GM23338 (cell line): ENCODE measurements at regions not wholly inside any gene's neighbourhood (a gene's known extent, or its start where the extent isn't known, plus 50 kb on each side); places are given as distances from the start of the nearest gene placed in this dataset.
A peak's percentile ranks its signal among the peaks of the same experiment; 100 is the strongest.

ENCODE experiments used
- ATAC-seq: fragments of 200-7000 bp; cut with Tn5 transposase; 3 replicates; pipeline ENCODE4 v1.9.1; 2020
- DNase-seq: peaks from one replicate; pipeline ENCODE4 v3.0.0-alpha.2; 2015; ENCODE audit warnings: low spot score
- H2AFZ ChIP-seq: fragments of 200-600 bp; sonication (generic); 2 replicates; pipeline ENCODE4 v1.8.0; 2016; ENCODE audit warnings: antibody characterized with exemption, mild to moderate bottlenecking, moderate library complexity
- H3F3A ChIP-seq: fragments of 200-600 bp; sonication (generic); replicated peaks from 2 replicates; pipeline ENCODE4 v1.8.0; 2017; ENCODE audit warnings: antibody characterized with exemption, mixed run types, low read depth
- H3K27ac ChIP-seq: fragments of 200-600 bp; sonication (generic); 2 replicates; pipeline ENCODE4 v1.6.1; 2016; ENCODE audit warnings: low read depth
- H3K27me3 ChIP-seq: fragments of 200-600 bp; sonication (generic); 2 replicates; pipeline ENCODE4 v1.8.0; 2016; ENCODE audit warnings: mild to moderate bottlenecking, mixed run types, moderate library complexity; ENCODE audit not compliant: insufficient read depth
- H3K36me3 ChIP-seq: fragments of 200-600 bp; sonication (generic); 2 replicates; pipeline ENCODE4 v1.8.0; 2016; ENCODE audit warnings: mild to moderate bottlenecking; ENCODE audit not compliant: insufficient read depth
- H3K4me1 ChIP-seq: fragments of 200-600 bp; sonication (generic); 2 replicates; pipeline ENCODE4 v1.8.0; 2016; ENCODE audit warnings: mild to moderate bottlenecking, moderate library complexity; ENCODE audit not compliant: insufficient read depth
- H3K4me2 ChIP-seq: fragments of 200-600 bp; sonication (generic); 2 replicates; pipeline ENCODE4 v1.7.1; 2017; ENCODE audit warnings: mixed run types
- H3K4me3 ChIP-seq: fragments of 200-600 bp; sonication (generic); 2 replicates; pipeline ENCODE4 v1.6.1; 2016; ENCODE audit warnings: mixed run types
- H3K79me2 ChIP-seq: fragments of 200-600 bp; sonication (generic); replicated peaks from 2 replicates; pipeline ENCODE4 v1.8.0; 2017; ENCODE audit warnings: mild to moderate bottlenecking; ENCODE audit not compliant: insufficient read depth
- H3K9me2 ChIP-seq: fragments of 200-600 bp; sonication (generic); 2 replicates; pipeline ENCODE4 v1.8.0; 2017; ENCODE audit not compliant: insufficient read depth
- H4K20me1 ChIP-seq: fragments of 200-600 bp; sonication (generic); replicated peaks from 2 replicates; pipeline ENCODE4 v1.8.0; 2017; ENCODE audit warnings: mild to moderate bottlenecking; ENCODE audit not compliant: insufficient read depth
- H3K27ac Mint-ChIP-seq: 2 replicates; pipeline ENCODE4 v1.8.0; 2020; ENCODE audit warnings: inconsistent platforms, mild to moderate bottlenecking, moderate library complexity, mixed read lengths
- H3K27me3 Mint-ChIP-seq: 3 replicates; pipeline ENCODE4 v1.8.0; 2022; ENCODE audit warnings: low read depth, mild to moderate bottlenecking, moderate library complexity, mixed read lengths, inconsistent platforms; ENCODE audit not compliant: insufficient read depth, poor library complexity
- H3K36me3 Mint-ChIP-seq: 3 replicates; pipeline ENCODE4 v1.8.0; 2021; ENCODE audit warnings: low read depth, mild to moderate bottlenecking, inconsistent platforms, moderate library complexity, mixed read lengths
- H3K4me1 Mint-ChIP-seq: 3 replicates; pipeline ENCODE4 v1.8.0; 2020; ENCODE audit warnings: mild to moderate bottlenecking, inconsistent platforms, mixed read lengths
- H3K4me3 Mint-ChIP-seq: 3 replicates; pipeline ENCODE4 v1.8.0; 2021; ENCODE audit warnings: moderate library complexity, mild to moderate bottlenecking, inconsistent platforms, mixed read lengths
- H3K9me3 Mint-ChIP-seq: 3 replicates; pipeline ENCODE4 v1.8.0; 2020; ENCODE audit warnings: moderate library complexity, mild to moderate bottlenecking, inconsistent platforms, mixed read lengths
- CREB1 ChIP-seq: fragments of 250-450 bp; sonication (Bioruptor Pico); IDR thresholded peaks from 2 replicates; pipeline ENCODE4 v1.5.0; 2020; ENCODE audit warnings: low read depth, mild to moderate bottlenecking, moderate library complexity
- ETS1 ChIP-seq: IDR thresholded peaks from 2 replicates; pipeline ENCODE4 v1.6.1; 2016; ENCODE audit warnings: antibody characterized with exemption
- EZH2 ChIP-seq: fragments of 200-600 bp; sonication (generic); IDR thresholded peaks from one replicate; pipeline ENCODE4 v1.8.0; 2017; ENCODE audit warnings: antibody characterized with exemption, mild to moderate bottlenecking, low read depth; ENCODE audit not compliant: unreplicated experiment
- EZH2phosphoT487 ChIP-seq: fragments of 200-600 bp; sonication (generic); IDR thresholded peaks from one replicate; pipeline ENCODE4 v1.8.1; 2018; ENCODE audit warnings: antibody characterized with exemption; ENCODE audit not compliant: unreplicated experiment
- JUNB ChIP-seq: IDR thresholded peaks from one replicate; pipeline ENCODE4 v1.6.1; 2016; ENCODE audit warnings: antibody characterized with exemption; ENCODE audit not compliant: unreplicated experiment
- NANOG ChIP-seq: IDR thresholded peaks from 2 replicates; pipeline ENCODE4 v1.6.1; 2016; ENCODE audit warnings: antibody characterized with exemption, borderline replicate concordance
- POLR2AphosphoS5 ChIP-seq: IDR thresholded peaks from 2 replicates; pipeline ENCODE4 v1.6.1; 2016; ENCODE audit warnings: antibody characterized with exemption, low read depth
- REST ChIP-seq: IDR thresholded peaks from one replicate; pipeline ENCODE4 v1.6.1; 2018; ENCODE audit warnings: antibody characterized with exemption; ENCODE audit not compliant: unreplicated experiment
- STAT1 ChIP-seq: IDR thresholded peaks from one replicate; pipeline ENCODE4 v1.6.1; 2016; ENCODE audit warnings: antibody characterized with exemption; ENCODE audit not compliant: unreplicated experiment
- ZNF114 ChIP-seq: fragments of 250-450 bp; sonication (Bioruptor Pico); IDR thresholded peaks from 2 replicates; pipeline ENCODE4 v1.5.0; 2020; ENCODE audit warnings: mild to moderate bottlenecking, moderate library complexity
- ZNF331 ChIP-seq: fragments of 250-450 bp; sonication (Bioruptor Pico); IDR thresholded peaks from 2 replicates; pipeline ENCODE4 v1.5.0; 2020; ENCODE audit warnings: low read depth, mild to moderate bottlenecking, moderate library complexity
- TF ChIP-seq, protein P1 (sequence below), 2 experiments: fragments of 200-600 bp in 1 of 2; sonication (generic) in 1 of 2; conservative IDR thresholded peaks; 2 replicates each; pipeline versions ENCODE4 v1.5.1 to v1.6.1; 2016 to 2017; ENCODE audit warnings: antibody characterized with exemption in 2 of 2, low read depth in 2 of 2, mild to moderate bottlenecking in 2 of 2, moderate library complexity in 1 of 2
- TF ChIP-seq, protein P2 (sequence below): fragments of 250-450 bp; sonication (Bioruptor Pico); IDR thresholded peaks from 2 replicates; pipeline ENCODE4 v1.5.0; 2020; ENCODE audit warnings: mild to moderate bottlenecking, moderate library complexity

DNA sequence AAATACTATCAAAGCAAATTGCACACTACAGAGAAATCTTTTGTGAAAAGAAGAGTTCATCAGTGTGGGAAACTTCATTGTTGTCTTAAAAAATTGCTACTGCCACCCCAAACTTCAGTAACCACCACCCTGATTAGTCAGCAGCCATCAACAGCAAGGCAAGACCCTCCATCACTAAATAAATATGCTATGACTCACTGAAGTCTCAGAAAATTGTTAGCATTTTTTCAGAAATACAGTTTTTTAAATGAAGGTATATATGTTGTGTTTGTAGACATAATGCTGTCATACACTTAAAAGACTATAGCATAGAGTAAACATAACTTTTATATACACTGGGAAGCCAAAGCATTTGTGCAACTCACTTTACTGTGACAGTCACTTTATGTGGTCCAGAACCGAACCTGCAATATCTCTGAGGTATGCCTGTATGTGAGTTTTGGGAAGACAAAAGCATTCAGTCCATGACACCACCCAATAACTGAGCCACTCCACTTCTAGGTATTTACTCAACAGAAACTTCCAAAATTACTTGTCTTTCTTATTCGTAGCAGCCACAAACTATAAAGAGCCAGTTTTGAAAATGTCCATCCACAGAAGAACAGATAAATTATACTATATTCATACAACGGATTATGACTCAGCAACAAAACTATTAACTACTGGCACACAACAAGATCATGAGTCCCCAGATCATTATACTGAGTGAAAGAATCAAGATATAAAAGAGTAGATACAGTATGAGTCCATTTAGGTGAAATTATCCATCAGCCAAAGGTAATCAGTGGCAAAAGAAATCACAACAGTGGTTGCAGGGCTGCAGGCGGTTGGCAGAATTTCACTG lies 649.6 kb downstream of the BCL11B start:
- H3K4me1 ChIP-seq: no peaks in the 10 kb centered on the region
- H3K27me3 ChIP-seq: no peaks in the 10 kb centered on the region
- no peaks in the 10 kb centered on the region; the same call in 2 of the 3 replicates for H3K4me1 Mint-ChIP-seq
- H3K27ac ChIP-seq: no peak overlapping the region
- no peaks in the 10 kb centered on the region for H3F3A ChIP-seq
- H3K36me3 ChIP-seq: peaks cover 7% of the 10 kb centered on the region; the same call in 1 of the 2 replicates
- H3K9me2 ChIP-seq: peaks cover 18% of the 10 kb centered on the region
- H4K20me1 ChIP-seq: no peaks in the 10 kb centered on the region
- peak overlapping the region; percentile 56; the same call in 1 of the 2 replicates for H2AFZ ChIP-seq
- no peak overlapping the region for H3K27ac Mint-ChIP-seq
- DNase-seq: no peak
- no peak for ATAC-seq
- no peak for TF ChIP-seq POLR2AphosphoS5
- TF ChIP-seq STAT1: no peak
- no peak for TF ChIP-seq CREB1 (CRISPR knock-in tag)
- TF ChIP-seq ETS1: no peak
- no peak for TF ChIP-seq EZH2
- no peak for TF ChIP-seq NANOG
- TF ChIP-seq REST: no peak
- TF ChIP-seq, protein P1, sequence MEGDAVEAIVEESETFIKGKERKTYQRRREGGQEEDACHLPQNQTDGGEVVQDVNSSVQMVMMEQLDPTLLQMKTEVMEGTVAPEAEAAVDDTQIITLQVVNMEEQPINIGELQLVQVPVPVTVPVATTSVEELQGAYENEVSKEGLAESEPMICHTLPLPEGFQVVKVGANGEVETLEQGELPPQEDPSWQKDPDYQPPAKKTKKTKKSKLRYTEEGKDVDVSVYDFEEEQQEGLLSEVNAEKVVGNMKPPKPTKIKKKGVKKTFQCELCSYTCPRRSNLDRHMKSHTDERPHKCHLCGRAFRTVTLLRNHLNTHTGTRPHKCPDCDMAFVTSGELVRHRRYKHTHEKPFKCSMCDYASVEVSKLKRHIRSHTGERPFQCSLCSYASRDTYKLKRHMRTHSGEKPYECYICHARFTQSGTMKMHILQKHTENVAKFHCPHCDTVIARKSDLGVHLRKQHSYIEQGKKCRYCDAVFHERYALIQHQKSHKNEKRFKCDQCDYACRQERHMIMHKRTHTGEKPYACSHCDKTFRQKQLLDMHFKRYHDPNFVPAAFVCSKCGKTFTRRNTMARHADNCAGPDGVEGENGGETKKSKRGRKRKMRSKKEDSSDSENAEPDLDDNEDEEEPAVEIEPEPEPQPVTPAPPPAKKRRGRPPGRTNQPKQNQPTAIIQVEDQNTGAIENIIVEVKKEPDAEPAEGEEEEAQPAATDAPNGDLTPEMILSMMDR (conservative IDR thresholded peaks at IDR 0.05; ENCODE audit: low read depth in 2 of 2): no peak
- TF ChIP-seq, protein P2, sequence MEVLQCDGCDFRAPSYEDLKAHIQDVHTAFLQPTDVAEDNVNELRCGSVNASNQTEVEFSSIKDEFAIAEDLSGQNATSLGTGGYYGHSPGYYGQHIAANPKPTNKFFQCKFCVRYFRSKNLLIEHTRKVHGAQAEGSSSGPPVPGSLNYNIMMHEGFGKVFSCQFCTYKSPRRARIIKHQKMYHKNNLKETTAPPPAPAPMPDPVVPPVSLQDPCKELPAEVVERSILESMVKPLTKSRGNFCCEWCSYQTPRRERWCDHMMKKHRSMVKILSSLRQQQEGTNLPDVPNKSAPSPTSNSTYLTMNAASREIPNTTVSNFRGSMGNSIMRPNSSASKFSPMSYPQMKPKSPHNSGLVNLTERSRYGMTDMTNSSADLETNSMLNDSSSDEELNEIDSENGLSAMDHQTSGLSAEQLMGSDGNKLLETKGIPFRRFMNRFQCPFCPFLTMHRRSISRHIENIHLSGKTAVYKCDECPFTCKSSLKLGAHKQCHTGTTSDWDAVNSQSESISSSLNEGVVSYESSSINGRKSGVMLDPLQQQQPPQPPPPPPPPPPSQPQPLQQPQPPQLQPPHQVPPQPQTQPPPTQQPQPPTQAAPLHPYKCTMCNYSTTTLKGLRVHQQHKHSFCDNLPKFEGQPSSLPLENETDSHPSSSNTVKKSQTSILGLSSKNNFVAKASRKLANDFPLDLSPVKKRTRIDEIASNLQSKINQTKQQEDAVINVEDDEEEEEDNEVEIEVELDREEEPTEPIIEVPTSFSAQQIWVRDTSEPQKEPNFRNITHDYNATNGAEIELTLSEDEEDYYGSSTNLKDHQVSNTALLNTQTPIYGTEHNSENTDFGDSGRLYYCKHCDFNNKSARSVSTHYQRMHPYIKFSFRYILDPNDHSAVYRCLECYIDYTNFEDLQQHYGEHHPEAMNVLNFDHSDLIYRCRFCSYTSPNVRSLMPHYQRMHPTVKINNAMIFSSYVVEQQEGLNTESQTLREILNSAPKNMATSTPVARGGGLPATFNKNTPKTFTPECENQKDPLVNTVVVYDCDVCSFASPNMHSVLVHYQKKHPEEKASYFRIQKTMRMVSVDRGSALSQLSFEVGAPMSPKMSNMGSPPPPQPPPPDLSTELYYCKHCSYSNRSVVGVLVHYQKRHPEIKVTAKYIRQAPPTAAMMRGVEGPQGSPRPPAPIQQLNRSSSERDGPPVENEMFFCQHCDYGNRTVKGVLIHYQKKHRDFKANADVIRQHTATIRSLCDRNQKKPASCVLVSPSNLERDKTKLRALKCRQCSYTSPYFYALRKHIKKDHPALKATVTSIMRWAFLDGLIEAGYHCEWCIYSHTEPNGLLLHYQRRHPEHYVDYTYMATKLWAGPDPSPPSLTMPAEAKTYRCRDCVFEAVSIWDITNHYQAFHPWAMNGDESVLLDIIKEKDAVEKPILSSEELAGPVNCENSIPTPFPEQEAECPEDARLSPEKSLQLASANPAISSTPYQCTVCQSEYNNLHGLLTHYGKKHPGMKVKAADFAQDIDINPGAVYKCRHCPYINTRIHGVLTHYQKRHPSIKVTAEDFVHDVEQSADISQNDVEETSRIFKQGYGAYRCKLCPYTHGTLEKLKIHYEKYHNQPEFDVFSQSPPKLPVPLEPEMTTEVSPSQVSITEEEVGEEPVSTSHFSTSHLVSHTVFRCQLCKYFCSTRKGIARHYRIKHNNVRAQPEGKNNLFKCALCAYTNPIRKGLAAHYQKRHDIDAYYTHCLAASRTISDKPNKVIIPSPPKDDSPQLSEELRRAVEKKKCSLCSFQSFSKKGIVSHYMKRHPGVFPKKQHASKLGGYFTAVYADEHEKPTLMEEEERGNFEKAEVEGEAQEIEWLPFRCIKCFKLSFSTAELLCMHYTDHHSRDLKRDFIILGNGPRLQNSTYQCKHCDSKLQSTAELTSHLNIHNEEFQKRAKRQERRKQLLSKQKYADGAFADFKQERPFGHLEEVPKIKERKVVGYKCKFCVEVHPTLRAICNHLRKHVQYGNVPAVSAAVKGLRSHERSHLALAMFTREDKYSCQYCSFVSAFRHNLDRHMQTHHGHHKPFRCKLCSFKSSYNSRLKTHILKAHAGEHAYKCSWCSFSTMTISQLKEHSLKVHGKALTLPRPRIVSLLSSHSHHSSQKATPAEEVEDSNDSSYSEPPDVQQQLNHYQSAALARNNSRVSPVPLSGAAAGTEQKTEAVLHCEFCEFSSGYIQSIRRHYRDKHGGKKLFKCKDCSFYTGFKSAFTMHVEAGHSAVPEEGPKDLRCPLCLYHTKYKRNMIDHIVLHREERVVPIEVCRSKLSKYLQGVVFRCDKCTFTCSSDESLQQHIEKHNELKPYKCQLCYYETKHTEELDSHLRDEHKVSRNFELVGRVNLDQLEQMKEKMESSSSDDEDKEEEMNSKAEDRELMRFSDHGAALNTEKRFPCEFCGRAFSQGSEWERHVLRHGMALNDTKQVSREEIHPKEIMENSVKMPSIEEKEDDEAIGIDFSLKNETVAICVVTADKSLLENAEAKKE: no peak
- TF ChIP-seq ZNF331 (CRISPR knock-in tag): no peak
- no peak for TF ChIP-seq ZNF114 (CRISPR knock-in tag)
- no peak for TF ChIP-seq EZH2phosphoT487
- no peak for TF ChIP-seq JUNB
- no peaks in the 10 kb centered on the region for H3K79me2 ChIP-seq
- no peak overlapping the region for H3K4me2 ChIP-seq
- H3K36me3 Mint-ChIP-seq: peaks cover 4% of the 10 kb centered on the region; the same call in 1 of the 3 replicates
- H3K4me3 ChIP-seq: no peak overlapping the region
- peaks cover 8% of the 10 kb centered on the region for H3K9me3 Mint-ChIP-seq
- H3K27me3 Mint-ChIP-seq: no peaks in the 10 kb centered on the region
- no peak overlapping the region for H3K4me3 Mint-ChIP-seq
